Gastrocnemius medialis (tissue), 4 donors: ENCODE measurements at regions not wholly inside any gene's neighbourhood (a gene's known extent, or its start where the extent isn't known, plus 50 kb on each side); places are given as distances from the start of the nearest gene placed in this dataset.

Source experiments
- ATAC-seq, 2 donors: fragments of 150-250 bp; one replicate each; pipeline ENCODE4 v1.9.1; 2016
- DNase-seq, 2 donors: peaks; one replicate each; pipeline ENCODE4 v3.0.0-alpha.2; 2019
- H3K27ac ChIP-seq, 4 donors: fragments of 200-600 bp; sonication (generic); 1 replicate in 1 of 4; 2 replicates in 3 of 4; pipeline ENCODE4 v1.5.1; 2016 to 2018; ENCODE audit warnings: mild to moderate bottlenecking in 2 of 4, moderate library complexity in 1 of 4
- H3K27me3 ChIP-seq, 3 donors: fragments of 200-600 bp; sonication (generic) in 2 of 3; 1 replicate in 1 of 3; 2 replicates in 2 of 3; pipeline versions ENCODE4 v1.5.1 to v1.6.0; 2016 to 2019; ENCODE audit warnings: mild to moderate bottlenecking in 1 of 3, moderate library complexity in 1 of 3
- H3K36me3 ChIP-seq, 2 donors: fragments of 200-600 bp; sonication (generic) in 1 of 2; one replicate each; pipeline ENCODE4 v1.5.1; 2017 to 2018
- H3K4me1 ChIP-seq, 2 donors: fragments of 200-600 bp; sonication (generic) in 1 of 2; one replicate each; pipeline ENCODE4 v1.5.1; 2016 to 2017; ENCODE audit warnings: mild to moderate bottlenecking in 2 of 2
- H3K4me3 ChIP-seq, 4 donors: fragments of 200-600 bp; sonication (generic) in 3 of 4; 1 replicate in 1 of 4; 2 replicates in 3 of 4; pipeline ENCODE4 v1.5.1; 2016 to 2019; ENCODE audit warnings: mild to moderate bottlenecking in 2 of 4
- H3K9me3 ChIP-seq, 3 donors: fragments of 200-600 bp; sonication (generic) in 2 of 3; 1 replicate in 1 of 3; 2 replicates in 2 of 3; pipeline ENCODE4 v1.5.1; 2016 to 2019
- CTCF ChIP-seq, 5 experiments: fragments of 450-650 bp in 3 of 5; fragments of 200-600 bp in 2 of 5; sonication (generic) in 2 of 5; IDR thresholded peaks in 4 of 5; conservative IDR thresholded peaks in 1 of 5; 1 replicate in 4 of 5; 2 replicates in 1 of 5; pipeline ENCODE4 v1.5.1; 2016 to 2019; ENCODE audit warnings: antibody characterized with exemption in 5 of 5, mild to moderate bottlenecking in 3 of 5, moderate library complexity in 3 of 5
- POLR2A ChIP-seq, 2 donors: fragments of 450-650 bp; IDR thresholded peaks; one replicate each; pipeline ENCODE4 v1.6.1; 2017; ENCODE audit warnings: antibody characterized with exemption in 2 of 2, mild to moderate bottlenecking in 2 of 2, moderate library complexity in 2 of 2
- in situ Hi-C, 4 donors: fragments of 200-750 bp; cut with MboI; loops; one replicate each; pipeline versions ENCODE4 v1.15.0 to v1.8.0; 2017; ENCODE audit warnings: low sequenced_read_pairs in 4 of 4
- intact Hi-C: fragments of 100-400 bp; cut with DNase I; formaldehyde crosslinking; loops from one replicate; pipeline ENCODE4 v1.15.1; 2023; ENCODE audit warnings: low total_unique reads

- ATAC-seq: no peak
- Histone ChIP-seq H3K4me1 (no peaks in the 10 kb centered on the region), H3K27ac (no peak overlapping the region)
Observed at GRCh38 chr18:64974391-64975125, 776.3 kb upstream of the CDH7 start.

GRCh38 chr18:64972545-64972944 is 778.3 kb upstream of the CDH7 start:
- Histone ChIP-seq H3K4me3 (no peak overlapping the region), H3K27ac (no peak overlapping the region), H3K9me3 (no peaks in the 10 kb centered on the region), H3K4me1 (no peaks in the 10 kb centered on the region), H3K36me3 (no peaks in the 10 kb centered on the region), H3K27me3 (no peaks in the 10 kb centered on the region)
- intact Hi-C loops (no loop called here), in situ Hi-C loops (no loop called here)
- ATAC-seq (no peak), DNase-seq (no peak)
- TF ChIP-seq POLR2A (IDR thresholded peaks at IDR 0.05) (no peak), CTCF (IDR thresholded peaks at IDR 0.05 in 4 of 5, conservative IDR thresholded peaks at IDR 0.05 in 1 of 5) (no peak)

More at GRCh38 chr18:64974391-64975125, 776.3 kb upstream of the CDH7 start:
- no peaks in the 10 kb centered on the region for H3K9me3 ChIP-seq
- no peaks in the 10 kb centered on the region for H3K27me3 ChIP-seq
- no peak overlapping the region for H3K4me3 ChIP-seq
- no peaks in the 10 kb centered on the region for H3K36me3 ChIP-seq
- TF ChIP-seq CTCF (IDR thresholded peaks at IDR 0.05 in 4 of 5, conservative IDR thresholded peaks at IDR 0.05 in 1 of 5) (no peak), POLR2A (IDR thresholded peaks at IDR 0.05) (no peak)
- in situ Hi-C loops (no loop called here), intact Hi-C loops (no loop called here)
- no peak for DNase-seq

- Histone ChIP-seq H3K27me3 (no peaks in the 10 kb centered on the region), H3K4me1 (no peaks in the 10 kb centered on the region), H3K27ac (no peak overlapping the region), H3K9me3 (no peaks in the 10 kb centered on the region), H3K36me3 (no peaks in the 10 kb centered on the region), H3K4me3 (no peak overlapping the region)
- ATAC-seq (no peak), DNase-seq (no peak)
- no peak for TF ChIP-seq CTCF (IDR thresholded peaks at IDR 0.05 in 4 of 5, conservative IDR thresholded peaks at IDR 0.05 in 1 of 5)
- no peak for TF ChIP-seq POLR2A (IDR thresholded peaks at IDR 0.05)
- intact Hi-C loops (no loop called here), in situ Hi-C loops (no loop called here)
Observed at GRCh38 chr18:64966667-64967066, 784.1 kb upstream of the CDH7 start.

GRCh38 chr18:64956465-64956864 is 794.3 kb upstream of the CDH7 start:
- no peaks in the 10 kb centered on the region for H3K9me3 ChIP-seq
- no peak for ATAC-seq
- H3K36me3 ChIP-seq: no peaks in the 10 kb centered on the region
- no peaks in the 10 kb centered on the region for H3K27me3 ChIP-seq
- H3K27ac ChIP-seq: no peak overlapping the region
- no peak for DNase-seq
- no peaks in the 10 kb centered on the region for H3K4me1 ChIP-seq
- in situ Hi-C loops: no loop called here
- no peak for TF ChIP-seq CTCF (IDR thresholded peaks at IDR 0.05 in 4 of 5, conservative IDR thresholded peaks at IDR 0.05 in 1 of 5)
- TF ChIP-seq POLR2A (IDR thresholded peaks at IDR 0.05): no peak
- intact Hi-C loops: no loop called here
- H3K4me3 ChIP-seq: no peak overlapping the region

- in situ Hi-C loops (no loop called here), intact Hi-C loops (no loop called here)
- no peak for DNase-seq
- Histone ChIP-seq H3K27me3 (no peaks in the 10 kb centered on the region), H3K36me3 (no peaks in the 10 kb centered on the region), H3K4me1 (no peaks in the 10 kb centered on the region), H3K9me3 (no peaks in the 10 kb centered on the region), H3K4me3 (no peak overlapping the region), H3K27ac (no peak overlapping the region)
- no peak for ATAC-seq
- TF ChIP-seq CTCF (IDR thresholded peaks at IDR 0.05 in 4 of 5, conservative IDR thresholded peaks at IDR 0.05 in 1 of 5): no peak
- TF ChIP-seq POLR2A (IDR thresholded peaks at IDR 0.05): no peak
Observed at GRCh38 chr18:64949885-64950284, 800.9 kb upstream of the CDH7 start.
